SK-N-MC (cell line): ENCODE measurements at regions not wholly inside any gene's neighbourhood (a gene's known extent, or its start where the extent isn't known, plus 50 kb on each side); places are given as distances from the start of the nearest gene placed in this dataset.

Experiments
- EZH2 ChIP-seq: fragments of 200-600 bp; sonication (generic); IDR thresholded peaks from one replicate; pipeline ENCODE4 v1.6.1; 2017; ENCODE audit warnings: antibody characterized with exemption
- POLR2AphosphoS5 ChIP-seq: IDR thresholded peaks from 2 replicates; pipeline ENCODE4 v1.6.1; 2012; ENCODE audit warnings: mild to moderate bottlenecking, low read depth, low read length, borderline replicate concordance

DNA sequence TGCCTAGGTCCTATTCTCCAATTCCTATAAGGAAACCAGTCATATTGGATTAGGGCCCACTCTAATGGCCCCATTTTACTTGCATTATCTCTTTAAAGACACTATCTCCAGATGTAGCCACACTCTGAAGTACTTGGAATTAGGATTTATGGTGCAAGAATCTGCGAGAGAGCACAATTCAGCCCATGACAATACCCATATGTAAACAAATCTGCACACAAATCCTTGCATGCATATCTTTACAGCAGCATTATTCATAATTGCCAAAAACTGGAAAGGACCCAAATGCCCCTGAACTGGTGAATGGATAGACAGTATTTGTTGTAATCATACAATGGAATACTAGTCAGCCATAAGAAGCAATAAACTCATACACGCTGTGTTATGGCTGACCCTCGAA lies 229.8 kb upstream of the ADAMTS5 start:
- TF ChIP-seq EZH2 (no peak), POLR2AphosphoS5 (no peak)
